Lung (tissue), 11 donors: ENCODE measurements at regions not wholly inside any gene's neighbourhood (a gene's known extent, or its start where the extent isn't known, plus 50 kb on each side); places are given as distances from the start of the nearest gene placed in this dataset.

Experiments
- ATAC-seq: fragments of 200-7000 bp; cut with Tn5 transposase; one replicate; pipeline ENCODE4 v1.9.1; 2020; ENCODE audit warnings: moderate number of reproducible peaks; ENCODE audit not compliant: insufficient read depth, low FRiP score
- DNase-seq, 3 donors: peaks; one replicate each; pipeline ENCODE4 v3.0.0-alpha.2; 2013 to 2017
- H3K27ac ChIP-seq, 2 donors: one replicate each; pipeline ENCODE4 v1.5.1; 2013; ENCODE audit warnings: mild to moderate bottlenecking in 2 of 2, moderate library complexity in 2 of 2, control low read depth in 1 of 2, inconsistent platforms in 1 of 2, low read depth in 1 of 2, low read length in 1 of 2
- H3K27me3 ChIP-seq, 3 donors: one replicate each; pipeline ENCODE4 v1.5.1; 2013; ENCODE audit warnings: low read length in 2 of 3; ENCODE audit not compliant: control insufficient read depth in 3 of 3, insufficient read depth in 3 of 3
- H3K36me3 ChIP-seq, 4 donors: one replicate each; pipeline ENCODE4 v1.5.1; 2013; ENCODE audit warnings: low read length in 4 of 4, mild to moderate bottlenecking in 1 of 4, moderate library complexity in 1 of 4; ENCODE audit not compliant: control insufficient read depth in 4 of 4, insufficient read depth in 4 of 4
- H3K4me1 ChIP-seq, 5 donors: one replicate each; pipeline ENCODE4 v1.5.1; 2013; ENCODE audit warnings: low read length in 5 of 5, mild to moderate bottlenecking in 2 of 5, moderate library complexity in 1 of 5; ENCODE audit not compliant: control insufficient read depth in 5 of 5, insufficient read depth in 5 of 5
- H3K4me3 ChIP-seq: one replicate; pipeline ENCODE4 v1.5.1; 2013; ENCODE audit warnings: mild to moderate bottlenecking, control low read depth, moderate library complexity
- H3K9ac ChIP-seq, 2 donors: one replicate each; pipeline ENCODE4 v1.5.1; 2013; ENCODE audit warnings: low read length in 2 of 2, control low read depth in 1 of 2; ENCODE audit not compliant: insufficient read depth in 1 of 2
- H3K9me3 ChIP-seq, 4 donors: one replicate each; pipeline ENCODE4 v1.5.1; 2013; ENCODE audit warnings: low read length in 3 of 4, mild to moderate bottlenecking in 1 of 4, moderate library complexity in 1 of 4; ENCODE audit not compliant: control insufficient read depth in 4 of 4, insufficient read depth in 3 of 4
- WGBS, 2 donors: extraction: QIAGEN DNeasy Blood & Tissue Kit; methylation state at CpG; one replicate each; pipeline ENCODE4 v1.1.7; 2013; 5-methylcytosine and 5-hydroxymethylcytosine counted together
- TF ChIP-seq, protein P1 (sequence below): IDR thresholded peaks from 2 replicates; pipeline ENCODE4 v1.5.1; 2012; ENCODE audit warnings: mild to moderate bottlenecking; ENCODE audit errors: control extremely low read depth, extremely low read depth
- donor health status: control.
- donor health status: control.
- donor health status: Bipolar disorder and iron deficiency.
- donor health status: healthy.
- donor health status: DM: yes; HTN: yes; CAD: no.

DNA sequence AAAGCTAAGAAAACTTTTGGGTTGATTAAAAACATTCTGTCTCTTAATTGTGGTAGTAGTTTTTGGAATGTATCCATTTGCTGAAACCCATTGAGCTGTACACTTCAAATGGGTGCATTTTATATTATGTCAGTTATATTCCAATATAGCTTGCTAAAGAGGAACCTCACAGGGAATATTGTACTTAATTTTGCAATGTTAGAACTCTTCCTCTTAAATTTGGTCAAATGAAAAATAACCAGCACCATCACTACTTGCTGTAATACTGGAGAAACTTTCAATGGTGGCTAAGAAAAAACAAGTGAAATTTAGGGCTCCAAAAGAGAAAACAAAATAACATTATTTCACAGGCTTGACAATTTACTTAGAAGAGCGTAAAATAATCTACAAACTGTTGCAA is 651.5 kb downstream of the MAFB start:
- no peak for DNase-seq
- TF ChIP-seq, protein P1, sequence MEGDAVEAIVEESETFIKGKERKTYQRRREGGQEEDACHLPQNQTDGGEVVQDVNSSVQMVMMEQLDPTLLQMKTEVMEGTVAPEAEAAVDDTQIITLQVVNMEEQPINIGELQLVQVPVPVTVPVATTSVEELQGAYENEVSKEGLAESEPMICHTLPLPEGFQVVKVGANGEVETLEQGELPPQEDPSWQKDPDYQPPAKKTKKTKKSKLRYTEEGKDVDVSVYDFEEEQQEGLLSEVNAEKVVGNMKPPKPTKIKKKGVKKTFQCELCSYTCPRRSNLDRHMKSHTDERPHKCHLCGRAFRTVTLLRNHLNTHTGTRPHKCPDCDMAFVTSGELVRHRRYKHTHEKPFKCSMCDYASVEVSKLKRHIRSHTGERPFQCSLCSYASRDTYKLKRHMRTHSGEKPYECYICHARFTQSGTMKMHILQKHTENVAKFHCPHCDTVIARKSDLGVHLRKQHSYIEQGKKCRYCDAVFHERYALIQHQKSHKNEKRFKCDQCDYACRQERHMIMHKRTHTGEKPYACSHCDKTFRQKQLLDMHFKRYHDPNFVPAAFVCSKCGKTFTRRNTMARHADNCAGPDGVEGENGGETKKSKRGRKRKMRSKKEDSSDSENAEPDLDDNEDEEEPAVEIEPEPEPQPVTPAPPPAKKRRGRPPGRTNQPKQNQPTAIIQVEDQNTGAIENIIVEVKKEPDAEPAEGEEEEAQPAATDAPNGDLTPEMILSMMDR, result no peak
- peaks cover 0 to 11% (median 0%) of the 10 kb centered on the region in 5 donors for H3K4me1 ChIP-seq
- H3K27ac ChIP-seq, result no peak overlapping the region
- H3K4me3 ChIP-seq, result no peak overlapping the region
- H3K36me3 ChIP-seq, result no peaks in the 10 kb centered on the region
- WGBS, 2 donors, result 81 to 84% methylated on average over 1 of the region's 1 CpG
- ATAC-seq, result no peak
- no peaks in the 10 kb centered on the region for H3K9me3 ChIP-seq
- no peak overlapping the region for H3K9ac ChIP-seq
- no peaks in the 10 kb centered on the region for H3K27me3 ChIP-seq

GRCh38 chr20:40029589-40029988 is 659.4 kb downstream of the MAFB start:
- 92 to 96% methylated on average over 2 of the region's 2 CpGs for WGBS, 2 donors

DNA sequence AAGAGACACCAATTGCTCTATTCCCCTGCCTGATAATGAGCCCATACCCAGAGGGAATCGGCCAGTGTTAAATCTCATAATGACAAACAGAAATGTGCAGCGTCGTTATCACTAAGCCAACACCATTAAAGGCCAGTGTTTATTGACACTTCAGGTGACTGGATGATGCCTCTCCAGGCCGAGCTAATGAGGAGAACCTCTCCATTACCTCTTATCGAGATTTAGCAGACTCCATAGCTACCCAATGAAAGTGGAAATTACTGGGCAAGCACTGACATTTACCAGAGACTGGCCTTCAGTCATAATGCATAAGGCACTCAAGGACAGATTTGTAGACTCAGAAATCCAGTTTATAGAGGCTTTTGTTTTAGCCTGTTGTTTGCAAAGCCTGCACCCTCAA is 669.5 kb downstream of the MAFB start:
- DNase-seq, result no peak
- H3K9me3 ChIP-seq, result no peaks in the 10 kb centered on the region
- H3K4me3 ChIP-seq, result no peak overlapping the region
- no peaks in the 10 kb centered on the region for H3K36me3 ChIP-seq
- TF ChIP-seq, protein P1, result no peak
- no peak overlapping the region for H3K27ac ChIP-seq
- ATAC-seq, result no peak
- H3K4me1 ChIP-seq, result no peaks in the 10 kb centered on the region
- 43 to 71% methylated on average over 5 of the region's 5 CpGs for WGBS, 2 donors
- no peaks in the 10 kb centered on the region for H3K27me3 ChIP-seq
- no peak overlapping the region for H3K9ac ChIP-seq

More at GRCh38 chr20:40029589-40029988, 659.4 kb downstream of the MAFB start:
- DNase-seq (no peak), ATAC-seq (no peak)
- no peak overlapping the region for H3K4me3 ChIP-seq
- H3K36me3 ChIP-seq, result no peaks in the 10 kb centered on the region
- H3K27ac ChIP-seq, result no peak overlapping the region
- H3K27me3 ChIP-seq, result no peaks in the 10 kb centered on the region
- H3K4me1 ChIP-seq, result no peaks in the 10 kb centered on the region
- no peaks in the 10 kb centered on the region for H3K9me3 ChIP-seq
- TF ChIP-seq, protein P1, result no peak
- no peak overlapping the region for H3K9ac ChIP-seq

- WGBS, 2 donors, result 61 to 71% methylated on average over 1 of the region's 1 CpG
- H3K36me3 ChIP-seq, result no peaks in the 10 kb centered on the region
- H3K27ac ChIP-seq, result no peak overlapping the region
- no peaks in the 10 kb centered on the region for H3K9me3 ChIP-seq
- DNase-seq, result no peak
- H3K4me1 ChIP-seq, result no peaks in the 10 kb centered on the region
- H3K9ac ChIP-seq, result no peak overlapping the region
- ATAC-seq, result no peak
- TF ChIP-seq, protein P1, result no peak
- no peaks in the 10 kb centered on the region for H3K27me3 ChIP-seq
- H3K4me3 ChIP-seq, result no peak overlapping the region
These were observed 671.3 kb downstream of the MAFB start for GRCh38 chr20:40017765-40018164.
